Activated CD4-positive, alpha-beta T cell treated with anti-CD3 and anti-CD28 coated beads for 48 hours (primary cell): ENCODE measurements at regions not wholly inside any gene's neighbourhood (a gene's known extent, or its start where the extent isn't known, plus 50 kb on each side); places are given as distances from the start of the nearest gene placed in this dataset.
"Not testable (repeated sequence)": the region's sequence is repeated elsewhere in the genome, so short reads cannot be mapped to it uniquely, and the experiment has no call there.

Experiments used
- DNase-seq: peaks from one replicate; pipeline ENCODE4 v3.0.0-alpha.2; 2020

DNA sequence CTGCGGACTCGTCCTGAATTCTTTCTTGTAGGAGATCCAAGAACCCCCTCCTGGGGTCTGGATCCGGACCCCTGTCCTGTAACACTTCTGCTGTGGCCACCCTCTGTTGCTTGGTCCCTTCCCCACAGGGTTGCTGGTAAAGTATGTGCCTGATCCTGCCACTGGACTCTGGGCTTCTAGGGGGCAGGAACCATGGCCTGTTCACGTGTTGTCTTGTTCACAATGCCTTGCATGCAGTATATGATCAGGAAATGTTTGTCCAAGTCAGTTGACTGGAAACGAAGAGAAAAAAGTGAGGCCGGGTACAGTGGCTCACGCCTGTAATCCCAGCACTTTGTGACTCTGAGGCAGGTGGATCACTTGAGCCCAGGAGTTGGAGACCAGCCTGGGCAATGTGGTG lies 139.3 kb upstream of the ALDH1B1 start:
- DNase-seq: no peak

DNA sequence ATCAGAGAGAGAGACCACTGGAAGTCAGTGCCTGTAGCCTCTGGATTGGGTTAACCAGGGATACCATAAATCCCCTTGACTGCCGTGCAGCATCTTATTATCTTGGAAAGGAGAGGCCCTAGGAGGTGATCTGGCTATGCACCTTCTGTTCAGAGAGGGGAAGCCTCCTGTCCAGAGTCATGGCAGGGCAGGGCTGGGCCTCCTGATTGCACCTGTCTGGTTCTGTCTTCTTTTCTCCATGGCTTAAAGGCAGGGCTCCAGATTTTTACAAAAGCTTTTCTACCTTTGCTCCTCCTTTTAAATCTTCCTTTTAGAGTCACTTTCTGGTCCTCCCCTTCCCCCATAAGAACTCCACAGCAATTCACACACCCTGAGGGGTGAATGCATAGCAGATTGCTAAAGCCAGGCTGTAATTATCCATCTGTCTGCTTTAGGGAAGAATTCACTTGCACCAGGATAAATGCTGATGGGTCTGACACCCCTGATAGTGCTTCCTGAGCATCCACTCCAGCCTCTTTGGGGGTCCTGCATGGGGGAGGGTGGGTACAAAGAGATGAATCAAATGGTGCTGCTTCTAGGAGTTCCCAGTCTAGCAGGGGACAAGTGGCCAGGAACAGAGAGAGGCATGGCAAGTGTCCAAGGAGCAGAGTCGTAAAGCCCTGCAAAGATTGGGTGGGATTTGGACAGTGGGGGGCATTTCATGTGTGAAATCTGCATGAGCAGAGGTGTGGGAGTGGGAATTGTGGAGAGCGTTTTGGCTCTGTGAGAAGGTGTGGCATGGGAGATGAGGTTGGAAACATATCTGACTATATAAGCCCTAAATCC lies 141.3 kb upstream of the ALDH1B1 start:
- no peak for DNase-seq

DNA sequence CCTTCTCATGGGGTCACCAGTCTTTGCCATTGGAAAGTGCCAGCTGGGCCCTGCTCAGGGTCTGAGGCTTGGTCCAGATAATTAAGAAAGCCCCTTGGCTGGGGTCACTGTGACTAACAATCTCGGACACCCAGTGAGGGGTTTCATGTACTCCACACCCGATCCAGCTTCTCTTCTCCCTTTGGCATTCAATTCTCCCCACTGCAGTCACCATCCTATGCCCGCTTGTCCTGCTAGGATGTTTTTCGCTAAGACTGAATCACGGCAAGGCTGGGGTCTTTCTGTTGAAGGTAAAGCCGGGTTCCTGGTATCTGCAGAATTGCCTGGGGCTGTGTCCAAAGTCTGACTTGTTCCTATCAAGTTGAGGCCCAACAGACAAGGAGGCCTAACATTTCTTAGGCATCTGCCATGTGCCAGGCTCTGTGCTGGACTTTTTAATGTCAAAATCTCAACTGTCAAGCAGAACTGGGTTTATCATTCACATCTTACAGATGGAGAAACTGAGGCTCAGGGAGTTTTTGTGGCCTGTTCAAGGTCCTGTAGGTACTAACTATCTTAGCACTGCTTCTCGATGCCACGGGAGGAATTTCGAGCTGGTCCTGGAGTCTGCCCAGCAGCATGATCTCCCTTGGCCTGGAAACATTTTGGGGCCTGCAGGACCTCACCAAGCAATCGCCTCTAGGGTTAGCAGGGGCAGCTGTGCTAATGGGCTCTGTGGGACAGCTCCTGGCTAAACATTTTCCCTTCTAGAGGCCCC lies 142.0 kb upstream of the ALDH1B1 start:
- no peak for DNase-seq

DNA sequence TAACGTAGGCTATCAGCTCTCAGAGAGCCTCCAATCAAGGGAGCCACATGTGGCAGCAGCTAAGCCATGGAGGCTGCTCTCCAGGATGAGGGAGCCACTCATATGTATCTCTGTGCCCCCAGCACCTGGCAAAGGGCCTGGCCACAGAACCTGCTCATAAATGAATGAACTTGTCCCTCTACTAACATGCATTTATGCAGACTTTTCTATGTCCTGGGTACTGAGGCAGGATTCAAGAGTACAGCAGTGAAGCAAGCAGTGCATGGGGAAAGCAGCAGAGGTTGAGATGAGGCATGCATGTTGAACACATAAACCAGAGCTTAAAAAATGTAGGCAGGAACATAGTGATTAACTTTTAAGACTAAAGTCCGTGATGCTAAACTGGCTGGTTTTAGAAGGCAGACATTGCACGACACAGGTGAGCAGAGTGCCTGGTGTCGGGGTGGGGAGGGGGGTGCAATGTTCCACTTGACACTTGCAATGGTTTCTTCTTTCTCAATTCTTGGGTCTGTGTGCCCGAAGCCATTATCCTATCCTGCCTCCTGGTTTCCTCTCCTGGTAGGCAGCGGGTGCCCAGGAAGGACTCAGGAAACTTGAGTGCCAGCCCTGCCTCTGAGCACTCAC lies 142.8 kb upstream of the ALDH1B1 start:
- DNase-seq: no peak

DNA sequence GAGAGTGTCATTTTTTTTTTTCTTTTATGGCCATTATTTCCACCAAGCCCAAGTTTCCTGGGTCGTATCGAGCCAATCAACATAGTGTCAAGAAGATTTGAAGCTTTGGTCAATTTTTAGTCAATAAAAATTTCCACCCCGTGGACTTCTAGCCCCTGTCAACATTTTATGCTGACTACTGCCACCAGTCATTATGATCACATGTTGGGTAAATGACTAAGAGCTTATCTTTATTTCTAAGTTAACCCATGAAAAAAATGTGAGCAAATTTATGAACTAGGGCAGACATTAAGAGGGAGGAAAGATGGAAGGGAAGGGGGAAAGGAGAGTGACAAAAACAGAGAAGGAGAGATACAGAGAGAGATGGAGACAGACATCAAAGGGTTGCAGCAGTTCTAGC lies 143.5 kb upstream of the ALDH1B1 start:
- no peak for DNase-seq

DNA sequence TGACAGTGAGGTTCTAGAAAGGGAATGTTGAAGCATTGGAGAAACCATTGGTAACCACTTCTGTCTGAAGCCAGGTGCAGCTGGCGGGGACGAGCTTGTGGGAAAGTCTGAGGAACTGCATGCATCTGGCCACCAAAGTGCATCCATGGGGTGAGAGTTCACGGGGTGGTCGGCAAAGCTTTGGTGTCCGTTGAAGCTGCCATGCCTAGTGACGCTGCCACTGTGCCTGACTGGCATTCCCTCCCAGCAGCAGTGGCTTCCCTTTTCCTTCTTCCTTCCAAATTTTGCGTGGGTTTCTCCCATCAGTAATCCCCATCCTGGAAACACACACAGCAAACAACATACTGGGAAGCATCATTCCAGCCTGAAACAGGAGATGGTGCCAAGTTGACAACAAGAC lies 145.7 kb upstream of the ALDH1B1 start:
- DNase-seq: no peak

DNA sequence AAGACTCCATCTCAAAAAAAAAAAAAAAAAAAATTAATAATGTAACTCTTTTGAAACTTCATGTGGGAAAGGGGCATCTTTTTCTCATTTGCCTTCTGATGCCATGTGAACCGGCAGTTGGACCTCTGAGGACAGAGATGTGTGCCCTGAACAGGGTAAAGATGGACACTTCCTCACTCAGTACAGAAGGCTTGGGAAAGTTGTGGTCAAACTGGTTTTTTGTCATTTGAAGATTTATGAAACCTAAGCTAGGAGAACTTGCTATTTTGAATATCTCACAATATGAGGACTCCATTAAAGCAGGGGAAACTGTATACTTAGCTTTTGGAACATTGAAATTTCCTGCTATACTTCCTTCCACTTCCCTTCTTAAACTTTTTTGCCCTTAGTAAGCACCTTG lies 147.5 kb upstream of the ALDH1B1 start:
- DNase-seq: no peak

DNA sequence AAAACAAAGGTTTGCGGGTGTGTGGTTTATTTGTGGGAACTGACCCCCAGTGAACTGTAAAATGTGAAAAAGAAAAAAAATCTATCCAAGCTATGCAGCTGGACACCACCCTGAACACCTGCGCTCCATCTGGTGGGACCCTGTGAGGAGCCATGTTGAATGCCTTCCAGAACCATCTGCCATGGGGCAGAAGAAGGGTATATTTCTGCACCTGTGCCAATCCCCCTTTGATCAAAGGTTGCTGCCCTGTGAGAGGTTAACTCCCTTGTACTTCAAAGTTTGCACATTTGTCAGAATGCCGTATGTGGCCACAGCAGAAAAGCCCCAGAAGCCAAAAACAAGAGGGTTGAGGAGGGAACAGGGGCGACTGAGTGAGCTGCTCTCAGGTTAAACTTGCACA lies 148.5 kb upstream of the ALDH1B1 start:
- no peak for DNase-seq

DNA sequence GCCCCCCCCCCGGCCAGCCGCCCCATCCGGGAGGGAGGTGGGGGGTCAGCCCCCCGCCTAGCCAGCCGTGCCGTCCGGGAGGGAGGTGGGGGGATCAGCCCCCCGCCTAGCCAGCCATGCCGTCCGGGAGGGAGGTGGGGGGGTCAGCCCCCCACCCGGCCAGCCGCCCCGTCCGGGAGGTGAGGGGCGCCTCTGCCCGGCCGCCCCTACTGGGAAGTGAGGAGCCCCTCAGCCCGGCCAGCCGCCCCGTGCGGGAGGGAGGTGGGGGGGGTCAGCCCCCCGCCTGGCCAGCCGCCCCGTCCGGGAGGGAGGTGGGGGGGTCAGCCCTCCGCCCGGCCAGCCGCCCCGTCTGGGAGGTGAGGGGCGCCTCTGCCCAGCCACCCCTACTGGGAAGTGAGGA lies 150.4 kb upstream of the ALDH1B1 start:
- not testable (repeated sequence) for DNase-seq

DNA sequence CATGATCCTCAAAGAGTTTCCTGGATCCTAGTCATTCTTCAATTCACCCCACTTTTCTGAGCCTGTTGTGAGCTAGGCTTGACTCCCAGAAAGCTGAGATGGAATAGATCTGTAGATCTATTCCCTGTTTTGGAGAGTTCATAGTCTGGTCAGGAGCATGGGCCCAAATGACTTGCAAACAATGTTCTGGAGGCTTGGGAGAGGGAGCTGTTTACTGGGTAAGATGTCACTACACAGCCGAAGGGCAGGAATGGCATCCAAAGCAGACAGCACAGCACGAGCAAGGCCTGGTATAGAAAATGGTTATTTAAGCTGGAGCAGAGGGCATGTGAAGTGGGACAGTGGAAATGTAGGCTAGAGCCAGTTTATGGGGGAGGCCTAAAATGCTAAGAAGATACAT lies 152.5 kb upstream of the ALDH1B1 start:
- DNase-seq: no peak

DNA sequence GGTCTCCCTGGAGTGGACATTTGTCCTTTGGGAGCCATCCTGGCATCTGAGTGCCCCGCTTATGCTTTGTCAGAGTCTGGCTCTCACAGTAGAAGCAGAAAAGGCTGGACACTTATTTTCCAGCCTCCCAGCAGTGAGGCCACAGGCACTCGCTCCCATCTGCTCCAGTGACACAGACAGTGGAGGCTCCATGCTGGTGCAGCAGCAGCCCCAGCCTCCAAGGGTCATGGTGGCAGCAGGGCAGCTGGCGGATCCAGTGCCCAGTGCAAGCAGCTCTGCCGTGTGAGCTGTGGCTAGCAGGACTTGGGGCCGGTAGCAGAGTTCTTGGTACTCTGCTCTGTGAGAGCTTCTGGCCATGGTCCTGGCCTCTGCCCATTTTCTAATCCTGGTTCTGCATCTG lies 157.3 kb upstream of the ALDH1B1 start:
- no peak for DNase-seq

DNA sequence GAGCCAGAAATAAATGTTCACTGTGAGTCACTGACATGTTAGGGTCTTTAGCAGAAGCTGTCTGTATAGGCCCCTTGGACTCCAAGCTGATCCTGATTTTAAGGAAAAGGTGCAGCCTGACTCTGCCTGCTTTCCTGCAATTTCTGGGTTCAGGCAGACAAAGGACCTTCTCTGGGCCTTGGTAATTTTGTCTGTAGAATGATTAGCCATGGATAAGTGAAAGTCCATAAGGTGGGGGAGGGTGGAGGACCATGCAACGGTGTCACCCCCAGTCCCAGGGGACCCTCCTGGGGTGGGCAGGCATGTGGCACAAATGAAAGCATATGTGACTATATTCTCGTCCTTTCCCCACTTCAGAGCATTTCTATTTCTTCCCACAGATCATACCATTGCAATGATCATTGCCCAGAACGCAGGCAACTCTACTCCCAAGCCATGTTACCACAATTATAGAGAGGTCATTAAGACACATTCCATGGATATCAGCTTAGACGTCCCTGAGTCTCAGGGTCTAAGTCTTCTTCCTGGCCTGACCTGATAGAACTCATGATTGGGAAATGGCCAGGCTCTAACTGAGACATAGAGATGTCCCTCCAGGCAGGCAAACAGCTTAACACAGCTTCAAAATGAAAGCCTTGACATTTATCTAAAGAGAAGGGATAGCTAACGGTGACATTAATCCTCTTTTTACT lies 157.9 kb upstream of the ALDH1B1 start:
- DNase-seq: no peak

DNA sequence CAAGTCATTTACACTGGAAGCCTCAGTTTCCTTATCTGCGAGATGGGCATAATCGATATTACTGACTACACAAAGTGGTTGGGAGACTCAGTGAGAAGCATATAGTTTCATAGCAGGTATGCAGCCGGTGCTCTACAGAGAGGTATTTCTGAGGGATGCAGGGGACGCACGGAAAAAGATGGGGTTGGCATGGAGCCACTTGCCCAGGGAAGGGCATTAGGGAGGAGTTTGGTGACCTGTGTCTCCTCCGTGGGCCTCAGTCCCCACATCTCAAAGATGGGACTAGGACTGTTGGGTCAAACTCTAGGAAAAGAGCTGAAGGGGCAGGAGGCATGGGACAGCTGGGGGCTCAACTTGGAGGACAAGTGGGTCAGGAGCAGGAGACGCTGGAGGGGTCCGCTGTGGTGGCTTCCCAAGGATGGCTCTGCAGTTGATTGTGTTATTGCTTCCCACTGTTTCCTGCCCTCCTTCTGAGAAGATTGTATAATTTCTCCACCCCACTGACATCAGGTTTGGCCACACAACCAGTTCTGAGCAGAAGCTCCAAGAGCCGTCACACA lies 158.6 kb upstream of the ALDH1B1 start:
- DNase-seq: no peak

DNA sequence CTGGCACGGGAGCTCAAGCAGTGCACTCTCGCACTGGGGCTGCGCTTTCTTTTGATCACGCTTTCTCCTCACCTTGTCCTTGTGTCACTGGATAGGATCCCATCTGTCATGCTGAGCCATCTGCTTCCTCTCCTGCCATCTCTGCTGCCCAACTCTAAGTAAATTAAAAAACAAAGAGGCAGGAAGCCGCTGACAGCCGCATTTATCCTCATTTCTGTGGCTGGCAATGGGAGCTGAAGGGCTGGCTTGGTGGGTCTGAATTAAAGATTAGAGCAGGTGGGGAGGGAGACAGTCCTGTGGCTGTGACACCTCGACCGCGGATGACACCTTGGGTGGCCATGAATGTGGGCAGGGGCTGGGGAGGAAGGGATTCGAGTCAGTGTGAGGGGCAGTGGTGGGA lies 159.2 kb upstream of the ALDH1B1 start:
- DNase-seq: no peak

DNA sequence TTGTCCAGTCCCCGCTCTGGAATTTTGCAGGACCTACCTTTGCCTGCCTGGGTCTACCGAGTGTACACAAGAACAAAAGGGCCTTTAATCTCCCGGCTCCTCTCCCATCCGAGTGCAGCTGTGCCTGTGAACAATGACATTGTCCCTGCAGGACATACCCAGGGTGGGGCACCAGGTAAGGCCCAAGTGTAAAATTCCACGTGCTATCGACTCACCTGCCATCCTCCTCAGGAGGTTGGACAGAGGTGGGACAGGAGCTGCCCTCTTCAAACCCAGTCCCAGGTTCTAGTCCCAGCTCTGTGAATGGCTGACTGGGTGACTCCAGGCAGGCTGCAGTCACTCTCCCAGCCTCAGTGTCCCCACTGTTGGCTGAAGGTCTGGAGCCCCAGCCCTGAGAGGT lies 159.6 kb upstream of the ALDH1B1 start:
- DNase-seq: no peak

DNA sequence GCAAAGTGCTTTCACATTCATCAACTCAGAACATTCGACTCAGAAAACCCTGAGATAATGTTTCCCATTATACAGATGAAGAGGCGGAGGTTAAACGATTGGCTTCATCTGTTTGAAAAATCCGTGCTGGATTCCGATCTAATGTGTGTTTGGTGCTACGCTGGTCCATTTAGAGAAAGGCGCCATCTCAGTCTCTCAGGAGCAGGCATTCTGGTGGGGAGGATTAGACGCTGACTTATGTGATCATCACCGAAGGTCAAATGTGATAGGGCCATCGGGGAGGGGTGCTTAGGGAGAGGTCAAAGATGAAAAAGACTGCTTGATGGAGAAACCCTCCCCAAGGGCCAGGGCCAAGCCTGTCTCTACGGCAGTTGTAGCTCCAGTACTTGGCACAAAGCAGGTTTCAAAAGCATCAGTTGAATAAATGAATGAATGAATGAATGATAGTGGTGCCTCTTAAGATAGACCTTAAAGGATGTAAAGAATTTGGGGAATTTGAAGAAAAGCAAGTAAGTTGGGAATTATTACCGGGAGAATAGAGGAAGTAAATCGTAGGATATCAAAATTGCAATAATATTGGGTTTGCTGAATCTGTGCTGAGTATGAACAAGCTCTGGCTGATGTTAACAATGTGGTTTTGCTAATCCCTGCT lies 160.6 kb upstream of the SHB start:
- no peak for DNase-seq

DNA sequence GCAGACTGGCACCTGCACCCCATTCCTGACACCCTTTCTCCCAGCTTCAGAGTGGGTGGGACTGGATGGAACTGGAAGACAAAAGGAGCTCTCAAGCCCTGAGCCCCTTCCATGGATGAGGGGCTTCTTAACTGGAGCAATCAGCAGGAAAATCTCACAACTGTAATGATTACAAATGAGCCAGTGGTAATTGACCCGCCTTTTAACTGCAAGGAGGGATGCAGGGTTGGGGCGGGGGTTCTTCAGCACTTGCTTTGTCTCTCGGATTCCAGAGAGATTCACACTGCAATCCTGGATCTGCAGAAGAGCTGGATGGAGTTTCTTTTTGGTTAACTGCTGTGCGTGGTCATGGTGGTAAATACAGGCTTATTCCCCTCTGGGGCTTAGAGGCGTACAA lies 160.1 kb upstream of the SHB start:
- no peak for DNase-seq

DNA sequence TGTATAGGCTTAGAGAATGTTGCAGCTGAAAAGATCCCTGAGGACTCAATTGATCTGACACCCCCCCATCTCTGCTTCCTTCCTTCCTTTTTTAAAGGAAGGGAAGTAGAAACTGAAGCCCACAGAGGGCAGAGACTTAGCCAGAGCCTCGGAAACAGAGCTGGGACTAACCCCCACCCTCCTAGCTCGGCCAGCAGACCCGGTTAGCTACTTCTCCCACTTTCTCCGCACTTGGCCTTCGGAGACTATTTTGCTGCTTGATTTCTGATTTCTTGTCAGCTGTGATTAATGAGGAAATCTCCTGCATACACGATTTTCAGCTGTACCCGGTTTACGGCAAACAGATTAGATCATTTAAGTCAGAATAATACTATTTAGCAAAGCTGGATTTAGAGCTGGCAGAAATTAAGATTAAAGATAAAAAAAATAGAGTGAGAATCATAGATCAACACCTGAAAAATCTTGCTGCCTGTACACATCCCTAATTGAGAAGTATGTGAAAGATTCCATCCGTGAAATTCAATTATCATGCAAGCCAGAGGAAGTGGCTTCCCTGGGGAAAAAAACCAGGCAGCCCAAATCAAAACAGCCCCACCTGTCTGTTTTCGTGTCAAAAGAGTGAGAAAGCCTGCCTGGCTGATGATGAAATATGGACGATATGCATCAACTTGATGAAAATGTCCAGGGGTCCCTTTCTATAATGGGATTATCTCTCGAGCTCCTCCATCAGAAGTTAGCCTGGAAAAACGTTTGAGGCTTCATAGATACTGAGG lies 159.5 kb upstream of the SHB start:
- no peak for DNase-seq

DNA sequence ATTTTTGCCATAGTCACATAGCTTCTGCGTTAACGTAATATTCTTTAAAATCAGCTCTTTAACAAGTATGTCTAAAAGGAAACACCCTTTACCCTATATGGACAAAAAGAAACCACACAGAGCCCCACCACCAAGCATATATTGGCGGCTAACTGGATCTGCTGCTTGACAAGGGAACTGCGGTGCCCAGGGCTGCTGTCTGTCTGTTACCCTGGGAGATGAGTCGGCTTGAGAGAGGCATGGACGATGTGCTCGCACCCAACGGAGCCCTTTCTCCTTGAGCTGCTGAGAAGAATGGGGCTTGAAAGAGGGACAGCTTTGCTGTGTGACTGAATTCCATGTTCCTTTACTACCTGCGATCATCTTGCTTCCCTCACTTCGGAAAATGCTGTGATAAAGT lies 158.6 kb upstream of the SHB start:
- peak; percentile 9 for DNase-seq

DNA sequence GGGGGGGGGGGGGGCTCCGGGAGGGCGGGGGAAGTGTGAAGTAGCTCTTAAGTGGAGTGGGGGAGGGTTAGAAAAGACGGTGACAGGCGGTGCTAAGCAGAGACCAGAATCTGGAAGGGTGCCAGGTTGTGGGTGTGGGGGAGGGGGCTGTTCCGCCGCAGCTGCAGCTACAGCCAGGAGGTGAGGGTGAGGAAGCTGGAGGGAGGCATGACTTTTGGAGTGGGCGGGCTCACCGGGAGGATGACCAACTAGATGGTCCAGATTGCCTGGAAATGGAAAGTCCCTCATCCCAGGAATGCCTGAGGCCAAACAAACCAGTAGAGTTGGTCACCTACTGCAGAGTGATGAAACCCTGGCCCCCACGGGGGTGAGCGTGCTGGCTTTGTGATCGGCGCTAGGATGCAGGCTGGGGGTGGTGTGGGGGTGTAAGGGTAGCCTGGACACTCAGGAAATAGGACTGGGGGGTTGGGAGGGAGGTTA lies 158.1 kb upstream of the SHB start:
- peak; percentile 76 for DNase-seq

DNA sequence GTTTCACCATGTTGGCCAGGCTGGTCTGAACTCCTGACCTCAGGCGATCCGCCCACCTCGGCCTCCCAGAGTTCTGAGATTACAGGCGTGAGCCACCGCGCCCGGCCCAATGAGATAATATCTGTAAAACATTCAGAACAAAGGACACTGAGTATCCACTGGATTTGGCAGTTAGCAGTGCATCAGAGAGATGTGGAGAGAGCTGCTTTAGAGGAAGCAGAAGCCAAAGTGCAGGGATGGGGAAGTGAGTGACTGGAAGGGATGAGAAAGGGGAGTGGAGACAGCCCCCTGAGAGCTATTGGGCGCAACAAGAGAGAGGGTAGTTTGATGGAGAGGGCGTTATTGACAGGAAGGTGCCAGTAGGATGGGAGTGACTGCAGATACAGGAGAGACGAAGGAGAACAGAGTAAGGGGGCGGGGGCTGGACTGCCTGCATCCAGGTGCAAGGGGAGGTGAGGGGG lies 157.5 kb upstream of the SHB start:
- peak; percentile 8 for DNase-seq

DNA sequence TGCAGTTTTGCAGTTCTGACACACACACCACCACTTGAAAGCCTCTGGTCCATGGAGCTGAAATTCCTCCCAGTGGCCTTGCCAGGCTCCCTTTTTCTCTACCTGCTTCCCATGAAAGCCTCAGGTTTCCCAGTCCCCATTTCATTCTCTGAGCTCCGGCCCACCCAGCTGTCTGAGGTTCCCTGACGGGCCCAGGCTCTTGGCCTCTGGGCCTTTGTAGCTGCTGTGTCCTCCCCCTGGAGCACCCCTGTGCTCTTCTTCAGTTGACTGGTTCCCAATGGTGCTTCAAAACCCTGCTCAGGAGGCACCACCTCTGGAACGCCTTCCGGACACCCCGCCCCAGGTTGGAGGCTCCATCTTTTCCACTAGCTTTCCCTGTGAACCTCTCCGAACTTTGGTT lies 155.9 kb upstream of the SHB start:
- DNase-seq: no peak
